ENCODE measurements at regions not wholly inside any gene's neighbourhood (a gene's known extent, or its start where the extent isn't known, plus 50 kb on each side); places are given as distances from the start of the nearest gene placed in this dataset.

DNA sequence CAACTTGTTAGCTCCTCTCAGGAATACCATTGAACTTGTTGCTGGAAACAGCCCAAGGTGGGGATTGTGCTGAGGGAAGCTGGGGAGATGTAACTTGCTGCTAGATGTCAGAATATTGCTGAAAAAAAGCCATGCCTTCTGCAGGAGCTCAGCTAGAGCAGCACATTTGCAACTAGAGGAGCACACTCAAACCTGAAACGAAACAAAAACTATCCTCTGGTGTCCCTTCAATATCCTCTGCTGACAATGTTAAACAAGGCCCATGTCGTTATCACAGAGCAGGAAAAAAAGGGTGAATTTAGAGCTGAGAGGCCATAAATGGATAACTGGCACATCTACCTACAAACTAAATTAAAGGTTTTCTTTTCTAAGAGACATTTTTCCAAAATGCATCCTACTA lies 53.7 kb upstream of the MACC1 start:
- TF ChIP-seq ZNF114 (CRISPR knock-in tag; IDR thresholded peaks at IDR 0.05) (no peak), EZH2 (IDR thresholded peaks at IDR 0.05; ENCODE audit: low read depth, unreplicated experiment) (no peak), CREB1 (CRISPR knock-in tag; IDR thresholded peaks at IDR 0.05; ENCODE audit: low read depth) (no peak), JUNB (IDR thresholded peaks at IDR 0.05; ENCODE audit: unreplicated experiment) (no peak)
- TF ChIP-seq, protein P1, sequence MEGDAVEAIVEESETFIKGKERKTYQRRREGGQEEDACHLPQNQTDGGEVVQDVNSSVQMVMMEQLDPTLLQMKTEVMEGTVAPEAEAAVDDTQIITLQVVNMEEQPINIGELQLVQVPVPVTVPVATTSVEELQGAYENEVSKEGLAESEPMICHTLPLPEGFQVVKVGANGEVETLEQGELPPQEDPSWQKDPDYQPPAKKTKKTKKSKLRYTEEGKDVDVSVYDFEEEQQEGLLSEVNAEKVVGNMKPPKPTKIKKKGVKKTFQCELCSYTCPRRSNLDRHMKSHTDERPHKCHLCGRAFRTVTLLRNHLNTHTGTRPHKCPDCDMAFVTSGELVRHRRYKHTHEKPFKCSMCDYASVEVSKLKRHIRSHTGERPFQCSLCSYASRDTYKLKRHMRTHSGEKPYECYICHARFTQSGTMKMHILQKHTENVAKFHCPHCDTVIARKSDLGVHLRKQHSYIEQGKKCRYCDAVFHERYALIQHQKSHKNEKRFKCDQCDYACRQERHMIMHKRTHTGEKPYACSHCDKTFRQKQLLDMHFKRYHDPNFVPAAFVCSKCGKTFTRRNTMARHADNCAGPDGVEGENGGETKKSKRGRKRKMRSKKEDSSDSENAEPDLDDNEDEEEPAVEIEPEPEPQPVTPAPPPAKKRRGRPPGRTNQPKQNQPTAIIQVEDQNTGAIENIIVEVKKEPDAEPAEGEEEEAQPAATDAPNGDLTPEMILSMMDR (conservative IDR thresholded peaks at IDR 0.05; ENCODE audit: low read depth in 2 of 2) = no peak
